ENCODE measurements at regions not wholly inside any gene's neighbourhood (a gene's known extent, or its start where the extent isn't known, plus 50 kb on each side); places are given as distances from the start of the nearest gene placed in this dataset.

- Histone ChIP-seq H3K36me3 (ENCODE audit: control insufficient read depth, insufficient read depth, low read length) (no peaks in the 10 kb centered on the region), H3K27me3 (replicated peaks; ENCODE audit: control insufficient read depth, insufficient read depth, low read length) (no peaks in the 10 kb centered on the region), H3K4me3 (replicated peaks; ENCODE audit: low read depth, low read length) (no peak overlapping the region)
- TF ChIP-seq CTCF (IDR thresholded peaks at IDR 0.05; ENCODE audit: insufficient read depth, low read length, poor library complexity, severe bottlenecking) = no peak
- no peak for DNase-seq (ENCODE audit: extremely low read depth, insufficient read length)
Measured at GRCh38 chr21:28767523-28767922, 225.2 kb downstream of the LTN1 start.

- no peak overlapping the region for H3K4me3 ChIP-seq (replicated peaks; ENCODE audit: low read depth, low read length)
- DNase-seq (ENCODE audit: extremely low read depth, insufficient read length) = no peak
- no peaks in the 10 kb centered on the region for H3K36me3 ChIP-seq (ENCODE audit: control insufficient read depth, insufficient read depth, low read length)
- H3K27me3 ChIP-seq (replicated peaks; ENCODE audit: control insufficient read depth, insufficient read depth, low read length) = no peaks in the 10 kb centered on the region
- TF ChIP-seq CTCF (IDR thresholded peaks at IDR 0.05; ENCODE audit: insufficient read depth, low read length, poor library complexity, severe bottlenecking) = no peak
Measured at GRCh38 chr21:28763809-28764418, 228.8 kb downstream of the LTN1 start.

GRCh38 chr21:28762357-28762735, 230.3 kb downstream of the LTN1 start:
- TF ChIP-seq CTCF (IDR thresholded peaks at IDR 0.05; ENCODE audit: insufficient read depth, low read length, poor library complexity, severe bottlenecking) = no peak
- DNase-seq (ENCODE audit: extremely low read depth, insufficient read length) = no peak
- Histone ChIP-seq H3K4me3 (replicated peaks; ENCODE audit: low read depth, low read length) (no peak overlapping the region), H3K36me3 (ENCODE audit: control insufficient read depth, insufficient read depth, low read length) (no peaks in the 10 kb centered on the region), H3K27me3 (replicated peaks; ENCODE audit: control insufficient read depth, insufficient read depth, low read length) (no peaks in the 10 kb centered on the region)

- Histone ChIP-seq H3K27me3 (replicated peaks; ENCODE audit: control insufficient read depth, insufficient read depth, low read length) (no peaks in the 10 kb centered on the region), H3K36me3 (ENCODE audit: control insufficient read depth, insufficient read depth, low read length) (no peaks in the 10 kb centered on the region), H3K4me3 (replicated peaks; ENCODE audit: low read depth, low read length) (no peak overlapping the region)
- no peak for DNase-seq (ENCODE audit: extremely low read depth, insufficient read length)
- TF ChIP-seq CTCF (IDR thresholded peaks at IDR 0.05; ENCODE audit: insufficient read depth, low read length, poor library complexity, severe bottlenecking) = no peak
Measured at GRCh38 chr21:28761674-28762356, 230.9 kb downstream of the LTN1 start.

GRCh38 chr21:28758883-28759242, 233.8 kb downstream of the LTN1 start:
- no peak overlapping the region for H3K4me3 ChIP-seq (replicated peaks; ENCODE audit: low read depth, low read length)
- no peak for DNase-seq (ENCODE audit: extremely low read depth, insufficient read length)
- no peak for TF ChIP-seq CTCF (IDR thresholded peaks at IDR 0.05; ENCODE audit: insufficient read depth, low read length, poor library complexity, severe bottlenecking)
- no peaks in the 10 kb centered on the region for H3K27me3 ChIP-seq (replicated peaks; ENCODE audit: control insufficient read depth, insufficient read depth, low read length)
- no peaks in the 10 kb centered on the region for H3K36me3 ChIP-seq (ENCODE audit: control insufficient read depth, insufficient read depth, low read length)
